Lung (tissue), 11 donors: ENCODE measurements at regions not wholly inside any gene's neighbourhood (a gene's known extent, or its start where the extent isn't known, plus 50 kb on each side); places are given as distances from the start of the nearest gene placed in this dataset.

Experiments used
- ATAC-seq: fragments of 200-7000 bp; cut with Tn5 transposase; one replicate; pipeline ENCODE4 v1.9.1; 2020; ENCODE audit warnings: moderate number of reproducible peaks; ENCODE audit not compliant: insufficient read depth, low FRiP score
- DNase-seq, 3 donors: peaks; one replicate each; pipeline ENCODE4 v3.0.0-alpha.2; 2013 to 2017
- H3K27ac ChIP-seq, 2 donors: one replicate each; pipeline ENCODE4 v1.5.1; 2013; ENCODE audit warnings: mild to moderate bottlenecking in 2 of 2, moderate library complexity in 2 of 2, control low read depth in 1 of 2, inconsistent platforms in 1 of 2, low read depth in 1 of 2, low read length in 1 of 2
- H3K27me3 ChIP-seq, 3 donors: one replicate each; pipeline ENCODE4 v1.5.1; 2013; ENCODE audit warnings: low read length in 2 of 3; ENCODE audit not compliant: control insufficient read depth in 3 of 3, insufficient read depth in 3 of 3
- H3K36me3 ChIP-seq, 4 donors: one replicate each; pipeline ENCODE4 v1.5.1; 2013; ENCODE audit warnings: low read length in 4 of 4, mild to moderate bottlenecking in 1 of 4, moderate library complexity in 1 of 4; ENCODE audit not compliant: control insufficient read depth in 4 of 4, insufficient read depth in 4 of 4
- H3K4me1 ChIP-seq, 5 donors: one replicate each; pipeline ENCODE4 v1.5.1; 2013; ENCODE audit warnings: low read length in 5 of 5, mild to moderate bottlenecking in 2 of 5, moderate library complexity in 1 of 5; ENCODE audit not compliant: control insufficient read depth in 5 of 5, insufficient read depth in 5 of 5
- H3K4me3 ChIP-seq: one replicate; pipeline ENCODE4 v1.5.1; 2013; ENCODE audit warnings: mild to moderate bottlenecking, control low read depth, moderate library complexity
- H3K9ac ChIP-seq, 2 donors: one replicate each; pipeline ENCODE4 v1.5.1; 2013; ENCODE audit warnings: low read length in 2 of 2, control low read depth in 1 of 2; ENCODE audit not compliant: insufficient read depth in 1 of 2
- H3K9me3 ChIP-seq, 4 donors: one replicate each; pipeline ENCODE4 v1.5.1; 2013; ENCODE audit warnings: low read length in 3 of 4, mild to moderate bottlenecking in 1 of 4, moderate library complexity in 1 of 4; ENCODE audit not compliant: control insufficient read depth in 4 of 4, insufficient read depth in 3 of 4
- CTCF ChIP-seq: IDR thresholded peaks from 2 replicates; pipeline ENCODE4 v1.5.1; 2012; ENCODE audit warnings: mild to moderate bottlenecking; ENCODE audit errors: control extremely low read depth, extremely low read depth
- WGBS, 2 donors: extraction: QIAGEN DNeasy Blood & Tissue Kit; methylation state at CpG; one replicate each; pipeline ENCODE4 v1.1.7; 2013; 5-methylcytosine and 5-hydroxymethylcytosine counted together
- donor health status: control.
- donor health status: control.
- donor health status: Bipolar disorder and iron deficiency.
- donor health status: healthy.
- donor health status: DM: yes; HTN: yes; CAD: no.

GRCh38 chr20:12416281-12416680, 498.6 kb downstream of the BTBD3 start:
- WGBS, 2 donors, result 75 to 79% methylated on average over 4 of the region's 4 CpGs
- no peak for DNase-seq

GRCh38 chr20:12433724-12434123, 516.0 kb downstream of the BTBD3 start:
- no peaks in the 10 kb centered on the region for H3K36me3 ChIP-seq
- 89 to 94% methylated on average over 2 of the region's 2 CpGs for WGBS, 2 donors
- no peaks in the 10 kb centered on the region for H3K27me3 ChIP-seq
- H3K9ac ChIP-seq, result no peak overlapping the region
- no peaks in the 10 kb centered on the region for H3K4me1 ChIP-seq
- no peak overlapping the region for H3K27ac ChIP-seq
- DNase-seq (no peak), ATAC-seq (no peak)
- no peak for TF ChIP-seq CTCF
- no peaks in the 10 kb centered on the region for H3K9me3 ChIP-seq
- H3K4me3 ChIP-seq, result no peak overlapping the region

More at GRCh38 chr20:12416281-12416680, 498.6 kb downstream of the BTBD3 start:
- no peak for TF ChIP-seq CTCF
- H3K4me1 ChIP-seq, result no peaks in the 10 kb centered on the region
- H3K36me3 ChIP-seq, result no peaks in the 10 kb centered on the region
- H3K27me3 ChIP-seq, result no peaks in the 10 kb centered on the region
- ATAC-seq, result no peak
- no peak overlapping the region for H3K4me3 ChIP-seq
- H3K9me3 ChIP-seq, result no peaks in the 10 kb centered on the region
- H3K9ac ChIP-seq, result no peak overlapping the region
- H3K27ac ChIP-seq, result no peak overlapping the region

GRCh38 chr20:12434672-12435071, 517.0 kb downstream of the BTBD3 start:
- Histone ChIP-seq H3K9ac (no peak overlapping the region), H3K4me3 (no peak overlapping the region), H3K36me3 (no peaks in the 10 kb centered on the region), H3K27me3 (no peaks in the 10 kb centered on the region), H3K4me1 (no peaks in the 10 kb centered on the region), H3K9me3 (no peaks in the 10 kb centered on the region), H3K27ac (no peak overlapping the region)
- ATAC-seq, result no peak
- DNase-seq, result no peak
- no peak for TF ChIP-seq CTCF
- 59 to 65% methylated on average over 3 of the region's 3 CpGs for WGBS, 2 donors

- ATAC-seq, result no peak
- no peaks in the 10 kb centered on the region for H3K9me3 ChIP-seq
- 76 to 77% methylated on average over 4 of the region's 4 CpGs for WGBS, 2 donors
- no peak overlapping the region for H3K9ac ChIP-seq
- DNase-seq, result no peak
- no peaks in the 10 kb centered on the region for H3K36me3 ChIP-seq
- H3K4me1 ChIP-seq, result no peaks in the 10 kb centered on the region
- no peak overlapping the region for H3K27ac ChIP-seq
- no peak overlapping the region for H3K4me3 ChIP-seq
- H3K27me3 ChIP-seq, result no peaks in the 10 kb centered on the region
- no peak for TF ChIP-seq CTCF
Observed at GRCh38 chr20:12435268-12435667, 517.6 kb downstream of the BTBD3 start.
